Stimulated activated CD4-positive, alpha-beta T cell treated with anti-CD3 and anti-CD28 coated beads, Interleukin-15, amount 100 ng/mL, for 24 hours (primary cell): ENCODE measurements at regions not wholly inside any gene's neighbourhood (a gene's known extent, or its start where the extent isn't known, plus 50 kb on each side); places are given as distances from the start of the nearest gene placed in this dataset.
"Not testable (repeated sequence)": the region's sequence is repeated elsewhere in the genome, so short reads cannot be mapped to it uniquely, and the experiment has no call there.

Source experiments
- DNase-seq: peaks from one replicate; pipeline ENCODE4 v3.0.0-alpha.2; 2020

DNA sequence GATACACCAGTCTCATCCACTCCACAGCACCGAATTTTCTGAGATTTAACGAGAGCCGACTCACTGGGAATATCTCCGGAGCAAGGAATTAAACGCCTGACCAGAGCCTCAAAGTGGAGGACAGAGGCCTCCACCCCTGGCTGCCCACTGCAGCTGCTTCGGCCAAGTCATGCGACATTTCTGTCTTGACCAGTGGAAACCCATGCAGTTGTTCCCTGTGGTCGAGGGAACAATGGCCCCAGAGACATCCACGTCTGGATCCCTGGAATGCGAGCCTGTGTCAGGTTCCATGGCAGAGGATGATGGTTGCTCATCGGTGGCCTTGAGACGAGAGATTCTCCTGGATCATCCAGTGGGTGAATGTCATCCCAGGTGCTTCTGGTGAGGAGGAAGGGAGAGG, 65.7 kb upstream of the INSIG1 start:
- DNase-seq, result no peak

DNA sequence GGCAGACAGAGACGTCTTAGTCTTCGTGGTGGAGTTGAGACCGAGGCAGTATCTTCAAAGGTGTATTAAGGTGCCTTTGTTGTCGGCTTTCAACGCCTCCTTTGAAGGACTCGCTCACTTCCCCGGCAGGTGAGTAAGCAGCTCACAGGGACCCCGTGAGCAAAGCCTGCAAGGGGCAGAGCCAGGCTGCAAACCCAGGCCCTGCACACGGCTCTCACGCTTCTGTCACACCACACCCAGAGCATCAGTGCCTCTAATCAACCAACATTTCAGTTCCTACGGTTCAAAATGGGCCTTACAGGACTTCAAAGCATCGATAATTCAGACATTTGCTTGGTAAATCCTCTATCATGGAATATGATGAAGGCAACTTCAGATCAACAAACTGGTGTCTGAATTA, 64.8 kb upstream of the INSIG1 start:
- DNase-seq, result no peak

DNA sequence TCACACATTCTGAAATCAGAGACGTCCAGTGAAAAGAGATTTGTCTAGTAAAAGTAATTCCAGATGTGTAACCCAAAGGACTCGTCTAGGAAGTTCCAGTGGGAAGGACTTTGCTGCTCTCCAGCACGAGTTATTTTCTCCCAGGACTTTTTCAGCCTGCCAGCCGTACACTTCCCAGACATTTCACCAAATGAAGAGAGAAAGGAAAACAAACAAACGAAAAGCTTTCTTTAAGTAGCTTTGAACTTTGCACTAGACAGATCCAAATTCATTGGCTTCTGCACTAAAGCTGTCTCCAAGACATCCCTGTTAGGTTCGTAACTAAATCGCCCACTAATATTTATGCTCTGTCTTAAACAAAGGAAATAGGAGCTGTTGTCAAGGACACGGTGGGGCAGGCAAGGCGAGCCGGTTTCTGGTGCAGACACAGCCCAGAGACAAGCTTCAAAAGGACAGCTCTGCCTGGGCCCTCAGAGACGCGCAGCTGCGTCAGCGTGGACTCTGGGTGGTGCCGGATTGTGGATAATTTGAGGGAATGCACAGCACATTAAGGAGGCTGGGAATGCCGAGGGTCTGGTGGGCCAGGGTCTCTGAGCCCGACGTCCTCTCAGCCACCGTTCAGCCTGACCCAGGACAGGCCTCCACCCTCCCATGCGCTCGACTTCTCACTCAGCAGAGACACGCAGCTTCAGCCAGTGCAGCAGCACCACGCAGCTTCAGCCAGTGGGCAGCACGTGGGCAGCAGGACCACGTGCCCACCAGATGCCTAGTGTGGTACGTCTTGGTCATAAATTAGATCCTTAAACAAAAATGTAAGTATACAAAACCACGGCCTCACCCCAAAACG, 64.1 kb upstream of the INSIG1 start:
- DNase-seq, result no peak

- DNase-seq, result no peak
These were observed 63.6 kb upstream of the INSIG1 start for GRCh38 chr7:155234158-155234492.

DNA sequence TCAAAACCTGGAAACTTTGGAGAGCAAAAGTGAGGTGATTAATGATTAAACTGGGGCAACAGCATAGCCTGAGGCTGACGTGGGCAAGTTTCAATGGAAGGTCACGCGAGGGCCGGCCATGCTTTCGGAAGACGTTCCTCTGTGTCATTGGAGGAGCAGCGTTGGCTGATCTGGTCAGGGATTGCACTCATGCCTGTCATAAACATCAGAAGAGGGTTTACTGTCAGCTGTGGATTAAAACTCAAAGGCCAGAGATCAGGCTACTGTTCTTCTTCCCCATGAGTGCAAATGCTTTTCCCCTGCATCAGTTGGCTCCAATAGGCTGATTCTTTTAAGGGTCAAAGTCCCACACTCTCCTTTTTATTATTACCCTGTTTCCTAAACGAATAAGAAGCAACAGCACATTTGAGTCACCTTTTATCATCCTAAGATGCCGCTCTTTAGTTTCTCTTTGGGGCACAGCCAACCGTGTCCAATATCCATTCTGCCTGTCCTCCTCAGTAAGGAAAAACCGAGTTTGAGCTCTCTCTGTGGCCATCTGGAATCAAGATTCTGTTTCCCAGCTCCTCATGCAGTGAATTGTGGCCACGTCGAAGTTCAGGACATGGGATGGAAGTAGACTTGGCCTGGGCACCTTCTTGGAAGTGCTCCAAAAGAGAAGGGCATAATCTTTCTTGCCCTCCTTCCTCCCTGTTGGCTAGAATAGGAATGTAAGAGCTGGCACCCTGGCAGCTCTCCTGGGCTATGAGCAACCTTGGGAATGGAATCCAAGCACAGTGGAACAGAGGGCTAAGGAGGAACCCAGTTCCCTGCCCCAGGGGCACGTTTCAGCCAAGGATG, 62.5 kb upstream of the INSIG1 start:
- no peak for DNase-seq

DNA sequence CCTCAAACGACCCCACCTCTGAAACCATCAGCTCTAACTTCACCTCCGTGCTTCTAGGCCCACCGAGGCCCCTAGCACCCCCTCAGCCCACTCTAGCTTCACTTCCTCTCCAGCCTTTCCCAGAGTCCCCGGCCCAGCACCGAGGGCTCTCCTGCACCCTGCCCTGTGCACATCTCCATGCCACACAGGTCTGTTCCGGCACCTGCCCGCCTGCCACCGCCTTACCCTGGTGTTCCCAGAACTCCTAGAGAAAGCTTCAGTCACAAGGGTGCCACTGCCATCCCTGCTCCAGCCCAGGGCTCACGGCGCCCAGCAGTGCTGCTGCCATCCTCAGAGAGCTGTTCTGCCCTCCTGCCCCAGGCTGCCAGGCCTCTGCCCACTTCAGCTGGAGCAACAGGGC, 61.3 kb upstream of the INSIG1 start:
- no peak for DNase-seq

DNA sequence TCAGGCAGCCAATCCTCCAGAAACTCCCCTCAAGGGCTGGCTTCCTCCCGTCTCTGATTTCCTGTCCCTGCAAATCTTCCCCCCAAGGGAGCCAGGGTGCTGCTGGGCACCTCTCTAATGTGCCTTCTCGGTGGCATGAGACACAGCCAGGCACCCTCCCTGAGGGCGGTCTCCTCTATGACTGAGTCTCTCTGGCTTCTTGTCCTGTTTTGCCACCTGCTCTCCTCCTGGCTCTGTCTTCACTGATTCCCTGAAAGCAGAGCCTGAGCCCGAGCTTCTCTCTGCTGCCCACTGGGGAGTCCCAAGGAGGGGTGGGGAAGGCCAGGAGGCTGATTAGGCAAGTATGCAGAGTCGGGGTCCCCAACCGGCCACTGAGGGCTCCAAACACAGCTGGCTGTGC, 60.4 kb upstream of the INSIG1 start:
- no peak for DNase-seq

DNA sequence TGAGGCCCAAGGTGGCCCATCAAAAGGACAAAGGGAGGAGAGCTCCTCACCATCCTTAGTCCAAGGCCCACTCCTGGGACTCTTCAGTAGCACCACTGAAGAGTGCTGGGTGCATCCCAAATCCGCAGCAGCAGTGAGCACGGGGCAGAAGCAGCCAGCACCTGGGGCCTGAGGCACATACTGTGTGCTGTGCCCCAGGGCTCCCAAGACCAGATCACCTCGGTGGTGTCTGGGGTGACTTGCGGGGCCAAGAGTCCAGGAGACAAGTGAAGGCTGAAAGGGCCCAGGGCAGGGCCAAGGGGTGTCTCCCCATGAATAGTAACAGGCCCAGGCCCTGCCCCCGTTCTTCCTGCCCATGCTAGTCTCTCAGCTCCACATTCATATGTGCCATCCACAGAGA, 59.9 kb upstream of the INSIG1 start:
- DNase-seq, result no peak

DNA sequence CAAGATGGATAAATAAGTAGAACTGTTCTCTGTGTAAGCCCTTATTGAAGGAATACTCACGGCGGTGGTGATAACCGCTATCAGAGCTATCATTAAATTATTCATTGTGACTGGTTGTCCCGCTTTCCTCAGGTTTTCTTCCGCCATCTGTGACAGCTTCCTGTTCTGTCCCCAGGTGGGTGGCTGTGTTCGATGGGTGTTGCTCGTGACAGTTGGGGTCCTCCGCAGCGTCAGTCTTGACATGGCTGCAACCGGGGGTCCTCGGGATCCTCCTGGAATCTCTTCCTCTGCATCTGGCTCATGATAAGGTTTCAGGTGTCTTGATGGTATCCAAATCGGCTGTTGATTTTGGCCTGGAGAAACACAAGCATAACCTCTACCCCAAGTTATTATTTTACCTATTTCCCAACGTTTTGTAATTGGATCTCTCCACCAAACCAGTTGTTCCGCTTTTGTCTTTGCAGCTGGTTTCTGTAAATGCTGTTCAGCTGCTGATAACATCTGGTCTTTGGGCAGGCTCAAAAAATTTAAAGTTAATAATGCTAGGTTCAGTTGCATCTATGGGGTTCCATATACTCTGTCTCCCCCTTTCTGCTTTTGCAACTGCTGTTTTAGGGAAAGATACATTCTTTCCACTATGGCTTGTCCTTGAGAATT, 58.1 kb upstream of the INSIG1 start:
- not testable (repeated sequence) for DNase-seq

DNA sequence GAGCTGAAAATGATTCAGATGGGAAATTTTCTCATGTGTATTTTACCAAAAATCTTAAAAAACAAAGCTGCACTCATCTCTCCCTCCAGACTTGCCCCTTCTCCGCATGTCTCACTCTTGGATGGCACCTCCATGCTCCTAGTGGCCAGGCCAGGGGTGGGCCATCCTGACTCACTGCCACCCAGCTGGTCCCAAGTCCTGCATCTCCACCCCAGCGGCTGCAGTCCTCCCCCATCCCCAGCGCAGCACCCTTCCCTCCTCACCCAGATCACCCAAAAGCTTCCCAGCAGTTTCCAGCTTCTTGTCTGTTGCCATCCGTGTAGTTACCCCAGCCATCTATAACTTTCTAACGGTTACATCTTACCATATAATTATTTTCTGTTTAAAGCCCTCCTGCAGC, 53.0 kb upstream of the INSIG1 start:
- no peak for DNase-seq

DNA sequence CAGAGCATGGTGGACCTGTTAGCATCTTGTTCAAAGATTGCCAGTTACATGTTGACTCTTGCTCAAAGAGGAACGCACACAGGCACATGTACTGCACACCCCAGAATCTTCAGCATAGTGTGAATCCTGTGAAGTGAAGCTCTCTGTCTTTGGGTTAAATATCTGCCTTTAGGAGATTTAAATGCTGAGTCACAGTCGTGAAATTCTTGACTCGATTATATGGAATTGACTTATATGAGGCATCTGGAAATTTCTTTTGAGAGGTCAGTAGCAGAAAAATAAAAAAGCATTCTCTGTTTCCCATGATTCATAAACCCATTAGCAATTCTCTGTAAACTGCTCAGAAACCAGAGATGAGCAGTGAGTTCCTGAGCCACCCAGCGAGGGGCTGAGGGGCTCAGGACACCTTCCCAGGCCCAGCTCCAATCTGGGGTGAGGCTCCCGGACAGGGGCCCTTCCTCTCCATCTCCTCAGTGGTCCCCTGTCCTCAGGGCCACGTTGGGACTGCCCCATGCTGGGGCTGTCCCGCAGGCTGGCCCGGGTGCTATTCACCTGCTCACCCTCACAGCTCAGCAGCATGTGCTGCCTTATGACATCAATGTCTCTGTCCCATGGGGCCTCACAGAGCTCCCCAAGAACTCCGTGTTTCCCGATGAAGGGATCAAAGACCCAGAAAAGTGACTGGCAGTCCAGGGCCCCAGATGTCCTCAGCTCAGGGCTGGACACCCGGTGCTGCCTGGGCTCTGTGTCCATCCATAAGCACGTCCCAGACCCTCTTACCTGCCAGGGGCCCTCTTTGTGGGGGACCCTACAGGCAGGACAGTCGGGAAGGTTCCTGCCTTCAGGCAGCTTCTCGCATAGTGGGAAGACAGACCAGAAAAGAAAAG, 50.0 kb upstream of the INSIG1 start:
- DNase-seq, result no peak
